GM12878 (cell line): ENCODE measurements at regions not wholly inside any gene's neighbourhood (a gene's known extent, or its start where the extent isn't known, plus 50 kb on each side); places are given as distances from the start of the nearest gene placed in this dataset.

ENCODE experiments used
- ATAC-seq: fragments of 200-7000 bp; cut with Tn5 transposase; 3 replicates; pipeline ENCODE4 v1.9.1; 2020; ENCODE audit warnings: mild to moderate bottlenecking, moderate library complexity
- BruUV-seq: library from RNA; stranded (reverse); fragments of 400-500 nt; replicated peaks from 2 replicates; lab custom pipeline; 2021; lab: Mats Ljungman, UMichigan
- CTCF ChIA-PET: fragments of 300-600 bp; sonication (Branson Sonifier 250); formaldehyde crosslinking; extraction: SDS; loops from one replicate; lab custom pipeline; 2021; ENCODE audit warnings: inconsistent platforms; lab: Yijun Ruan, JAX
- POLR2A ChIA-PET: fragments of 350-600 bp; formaldehyde crosslinking; extraction: SDS; loops from one replicate; lab custom pipeline; 2021; ENCODE audit warnings: inconsistent platforms; lab: Charles Lee
- RAD21 ChIA-PET: fragments of 300-600 bp; sonication (Branson Sonifier 250); formaldehyde crosslinking; loops from one replicate; lab custom pipeline; 2023; ENCODE audit warnings: antibody characterized with exemption; ENCODE audit not compliant: unreplicated experiment; lab: Charles Lee
- SMC1A ChIA-PET: fragments of 300-600 bp; sonication (Branson Sonifier 250); formaldehyde crosslinking; loops from one replicate; lab custom pipeline; 2023; ENCODE audit not compliant: unreplicated experiment, uncharacterized antibody; lab: Charles Lee
- DNase-seq: peaks from one replicate; pipeline ENCODE4 v3.0.0-alpha.2; 2011; ENCODE audit warnings: low read depth, low spot score
- FAIRE-seq: peaks from 3 replicates; lab custom pipeline; 2011; peaks lifted over from hg19 to GRCh38; lab: Jason Lieb, UNC
- H2AFZ ChIP-seq: 2 replicates; pipeline ENCODE4 v1.6.0; 2011; ENCODE audit warnings: low read depth, low read length, control low read depth; ENCODE audit not compliant: control insufficient read depth
- H3K27ac ChIP-seq: 2 replicates; pipeline ENCODE4 v1.5.1; 2011; ENCODE audit warnings: control low read depth; ENCODE audit not compliant: control insufficient read depth, insufficient read depth
- H3K27me3 ChIP-seq, 2 experiments: replicated peaks in 1 of 2; 2 replicates each; pipeline versions ENCODE4 v1.6.0 to v1.6.1; 2011; ENCODE audit warnings: low read length in 1 of 2; ENCODE audit not compliant: control insufficient read depth in 2 of 2, insufficient read depth in 2 of 2
- H3K36me3 ChIP-seq, 2 experiments: 2 replicates each; pipeline ENCODE4 v1.5.1; 2011; ENCODE audit warnings: low read length in 1 of 2; ENCODE audit not compliant: control insufficient read depth in 2 of 2, insufficient read depth in 2 of 2
- H3K4me1 ChIP-seq: 2 replicates; pipeline ENCODE4 v1.6.1; 2011; ENCODE audit warnings: mild to moderate bottlenecking, low read length, moderate library complexity, mixed read lengths; ENCODE audit not compliant: control insufficient read depth, insufficient read depth
- H3K4me2 ChIP-seq: 2 replicates; pipeline ENCODE4 v1.6.0; 2011; ENCODE audit warnings: control low read depth; ENCODE audit not compliant: control insufficient read depth, insufficient read depth
- H3K4me3 ChIP-seq: fragments of 200-600 bp; sonication (generic); 2 replicates; pipeline ENCODE4 v1.5.1; 2016
- H3K79me2 ChIP-seq: 2 replicates; pipeline ENCODE4 v1.6.0; 2011; ENCODE audit warnings: low read length; ENCODE audit not compliant: control insufficient read depth, insufficient read depth
- H3K9ac ChIP-seq: 2 replicates; pipeline ENCODE4 v1.8.0; 2011; ENCODE audit warnings: low read length, control low read depth, mixed read lengths; ENCODE audit not compliant: control insufficient read depth, insufficient read depth
- H3K9me3 ChIP-seq: replicated peaks from 3 replicates; pipeline ENCODE4 v1.5.1; 2011; ENCODE audit warnings: mild to moderate bottlenecking, low read length; ENCODE audit not compliant: control insufficient read depth, insufficient read depth
- H4K20me1 ChIP-seq: 2 replicates; pipeline ENCODE4 v1.6.0; 2011; ENCODE audit not compliant: control insufficient read depth, insufficient read depth
- MEF2B ChIP-seq: fragments of 450-650 bp; IDR thresholded peaks from 2 replicates; pipeline ENCODE4 v1.6.1; 2018; ENCODE audit warnings: mild to moderate bottlenecking, moderate library complexity; ENCODE audit not compliant: partially characterized antibody, poor library complexity, severe bottlenecking
- NFYB ChIP-seq: IDR thresholded peaks from 2 replicates; pipeline ENCODE4 v1.6.1; 2011; ENCODE audit warnings: low read depth, mild to moderate bottlenecking, low read length, improper control_type of control experiment, moderate library complexity; ENCODE audit not compliant: insufficient read depth
- RAD51 ChIP-seq: fragments of 450-650 bp; IDR thresholded peaks from 2 replicates; pipeline ENCODE4 v1.6.1; 2016; ENCODE audit warnings: moderate library complexity, mild to moderate bottlenecking, inconsistent platforms
- ZZZ3 ChIP-seq: IDR thresholded peaks from 2 replicates; pipeline ENCODE4 v1.6.1; 2011; ENCODE audit warnings: low read depth; ENCODE audit not compliant: control insufficient read depth, insufficient read length
- WGBS: methylation state at CpG from one replicate; pipeline ENCODE4 v1.1.6; 2016; ENCODE audit warnings: low lambda C conversion rate; ENCODE audit not compliant: insufficient replicate concordance, insufficient coverage; ENCODE audit errors: missing lambda C conversion rate; 5-methylcytosine and 5-hydroxymethylcytosine counted together
- in situ Hi-C: fragments of 300-500 bp; cut with MboI; formaldehyde crosslinking; loops from 9 replicates; pipeline ENCODE4 v1.14.3; 2018; ENCODE audit warnings: mixed read lengths
- intact Hi-C: fragments of 100-400 bp; cut with micrococcal nuclease; formaldehyde crosslinking; loops from one replicate; pipeline ENCODE4 v1.14.2; 2022; ENCODE audit not compliant: unreplicated experiment
- TF ChIP-seq, protein P1 (sequence below): IDR thresholded peaks from 2 replicates; pipeline ENCODE4 v1.6.1; 2012; ENCODE audit warnings: low read length, inconsistent platforms
- TF ChIP-seq, protein P2 (sequence below): IDR thresholded peaks from 2 replicates; pipeline ENCODE4 v1.6.1; 2012; ENCODE audit warnings: low read depth, low read length, improper control_type of control experiment
- TF ChIP-seq, protein P3 (sequence below): fragments of 450-650 bp; IDR thresholded peaks from 2 replicates; pipeline ENCODE4 v1.6.1; 2017; ENCODE audit warnings: mild to moderate bottlenecking, moderate library complexity
- TF ChIP-seq, protein P4 (sequence below): fragments of 450-650 bp; IDR thresholded peaks from 2 replicates; pipeline ENCODE4 v1.6.1; 2017; ENCODE audit warnings: antibody characterized with exemption, mild to moderate bottlenecking, moderate library complexity
- TF ChIP-seq, protein P5 (sequence below): IDR thresholded peaks from 2 replicates; pipeline ENCODE4 v1.6.1; 2012; ENCODE audit warnings: low read depth, low read length, improper control_type of control experiment

DNA sequence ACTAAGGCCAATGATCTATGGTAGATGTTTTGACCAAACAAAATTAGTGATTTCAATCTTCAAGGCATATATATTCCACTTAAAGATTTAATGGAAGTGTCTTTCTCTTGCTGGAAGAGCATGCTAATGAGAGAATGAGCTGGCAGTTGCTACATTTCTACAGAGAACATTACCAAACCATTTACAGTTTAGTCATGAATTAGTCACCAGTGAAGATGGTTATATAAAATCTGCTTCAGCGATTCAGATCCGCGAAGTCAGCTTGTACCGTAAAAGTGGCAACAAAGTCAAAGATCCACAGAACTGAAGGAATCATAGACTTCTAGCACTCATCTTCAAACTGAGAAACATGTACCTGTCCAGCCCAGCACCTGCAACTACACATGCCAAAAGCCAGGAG is 156.3 kb downstream of the SLITRK5 start:
- H3K27me3 ChIP-seq, result no peaks in the 10 kb centered on the region
- ATAC-seq (no peak), DNase-seq (no peak), FAIRE-seq (no peak)
- WGBS, result 84% methylated on average over 4 of the region's 4 CpGs
- no peak overlapping the region for H3K27ac ChIP-seq
- H3K4me1 ChIP-seq, result no peaks in the 10 kb centered on the region
- BruUV-seq, result no TSS peak
- no peak overlapping the region for H3K9ac ChIP-seq
- intact Hi-C loops, result no loop called here
- ChIA-PET SMC1A (no interaction called here), RAD21 (no interaction called here), CTCF (no interaction called here), POLR2A (no interaction called here)
- H3K4me2 ChIP-seq, result no peak overlapping the region
- in situ Hi-C loops, result no loop called here
- H4K20me1 ChIP-seq, result no peaks in the 10 kb centered on the region
- no peak overlapping the region for H3K4me3 ChIP-seq
- H3K79me2 ChIP-seq, result no peaks in the 10 kb centered on the region
- no peaks in the 10 kb centered on the region for H3K36me3 ChIP-seq
- H2AFZ ChIP-seq, result no peak overlapping the region
- H3K9me3 ChIP-seq, result no peaks in the 10 kb centered on the region
- TF ChIP-seq, protein P1, sequence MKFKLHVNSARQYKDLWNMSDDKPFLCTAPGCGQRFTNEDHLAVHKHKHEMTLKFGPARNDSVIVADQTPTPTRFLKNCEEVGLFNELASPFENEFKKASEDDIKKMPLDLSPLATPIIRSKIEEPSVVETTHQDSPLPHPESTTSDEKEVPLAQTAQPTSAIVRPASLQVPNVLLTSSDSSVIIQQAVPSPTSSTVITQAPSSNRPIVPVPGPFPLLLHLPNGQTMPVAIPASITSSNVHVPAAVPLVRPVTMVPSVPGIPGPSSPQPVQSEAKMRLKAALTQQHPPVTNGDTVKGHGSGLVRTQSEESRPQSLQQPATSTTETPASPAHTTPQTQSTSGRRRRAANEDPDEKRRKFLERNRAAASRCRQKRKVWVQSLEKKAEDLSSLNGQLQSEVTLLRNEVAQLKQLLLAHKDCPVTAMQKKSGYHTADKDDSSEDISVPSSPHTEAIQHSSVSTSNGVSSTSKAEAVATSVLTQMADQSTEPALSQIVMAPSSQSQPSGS, result no peak
- TF ChIP-seq, protein P2, sequence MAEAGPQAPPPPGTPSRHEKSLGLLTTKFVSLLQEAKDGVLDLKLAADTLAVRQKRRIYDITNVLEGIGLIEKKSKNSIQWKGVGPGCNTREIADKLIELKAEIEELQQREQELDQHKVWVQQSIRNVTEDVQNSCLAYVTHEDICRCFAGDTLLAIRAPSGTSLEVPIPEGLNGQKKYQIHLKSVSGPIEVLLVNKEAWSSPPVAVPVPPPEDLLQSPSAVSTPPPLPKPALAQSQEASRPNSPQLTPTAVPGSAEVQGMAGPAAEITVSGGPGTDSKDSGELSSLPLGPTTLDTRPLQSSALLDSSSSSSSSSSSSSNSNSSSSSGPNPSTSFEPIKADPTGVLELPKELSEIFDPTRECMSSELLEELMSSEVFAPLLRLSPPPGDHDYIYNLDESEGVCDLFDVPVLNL, result no peak
- TF ChIP-seq MEF2B (no peak), ZZZ3 (no peak), RAD51 (no peak), NFYB (no peak)
- TF ChIP-seq, protein P3, sequence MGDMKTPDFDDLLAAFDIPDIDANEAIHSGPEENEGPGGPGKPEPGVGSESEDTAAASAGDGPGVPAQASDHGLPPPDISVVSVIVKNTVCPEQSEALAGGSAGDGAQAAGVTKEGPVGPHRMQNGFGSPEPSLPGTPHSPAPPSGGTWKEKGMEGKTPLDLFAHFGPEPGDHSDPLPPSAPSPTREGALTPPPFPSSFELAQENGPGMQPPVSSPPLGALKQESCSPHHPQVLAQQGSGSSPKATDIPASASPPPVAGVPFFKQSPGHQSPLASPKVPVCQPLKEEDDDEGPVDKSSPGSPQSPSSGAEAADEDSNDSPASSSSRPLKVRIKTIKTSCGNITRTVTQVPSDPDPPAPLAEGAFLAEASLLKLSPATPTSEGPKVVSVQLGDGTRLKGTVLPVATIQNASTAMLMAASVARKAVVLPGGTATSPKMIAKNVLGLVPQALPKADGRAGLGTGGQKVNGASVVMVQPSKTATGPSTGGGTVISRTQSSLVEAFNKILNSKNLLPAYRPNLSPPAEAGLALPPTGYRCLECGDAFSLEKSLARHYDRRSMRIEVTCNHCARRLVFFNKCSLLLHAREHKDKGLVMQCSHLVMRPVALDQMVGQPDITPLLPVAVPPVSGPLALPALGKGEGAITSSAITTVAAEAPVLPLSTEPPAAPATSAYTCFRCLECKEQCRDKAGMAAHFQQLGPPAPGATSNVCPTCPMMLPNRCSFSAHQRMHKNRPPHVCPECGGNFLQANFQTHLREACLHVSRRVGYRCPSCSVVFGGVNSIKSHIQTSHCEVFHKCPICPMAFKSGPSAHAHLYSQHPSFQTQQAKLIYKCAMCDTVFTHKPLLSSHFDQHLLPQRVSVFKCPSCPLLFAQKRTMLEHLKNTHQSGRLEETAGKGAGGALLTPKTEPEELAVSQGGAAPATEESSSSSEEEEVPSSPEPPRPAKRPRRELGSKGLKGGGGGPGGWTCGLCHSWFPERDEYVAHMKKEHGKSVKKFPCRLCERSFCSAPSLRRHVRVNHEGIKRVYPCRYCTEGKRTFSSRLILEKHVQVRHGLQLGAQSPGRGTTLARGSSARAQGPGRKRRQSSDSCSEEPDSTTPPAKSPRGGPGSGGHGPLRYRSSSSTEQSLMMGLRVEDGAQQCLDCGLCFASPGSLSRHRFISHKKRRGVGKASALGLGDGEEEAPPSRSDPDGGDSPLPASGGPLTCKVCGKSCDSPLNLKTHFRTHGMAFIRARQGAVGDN, result no peak
- TF ChIP-seq, protein P4, sequence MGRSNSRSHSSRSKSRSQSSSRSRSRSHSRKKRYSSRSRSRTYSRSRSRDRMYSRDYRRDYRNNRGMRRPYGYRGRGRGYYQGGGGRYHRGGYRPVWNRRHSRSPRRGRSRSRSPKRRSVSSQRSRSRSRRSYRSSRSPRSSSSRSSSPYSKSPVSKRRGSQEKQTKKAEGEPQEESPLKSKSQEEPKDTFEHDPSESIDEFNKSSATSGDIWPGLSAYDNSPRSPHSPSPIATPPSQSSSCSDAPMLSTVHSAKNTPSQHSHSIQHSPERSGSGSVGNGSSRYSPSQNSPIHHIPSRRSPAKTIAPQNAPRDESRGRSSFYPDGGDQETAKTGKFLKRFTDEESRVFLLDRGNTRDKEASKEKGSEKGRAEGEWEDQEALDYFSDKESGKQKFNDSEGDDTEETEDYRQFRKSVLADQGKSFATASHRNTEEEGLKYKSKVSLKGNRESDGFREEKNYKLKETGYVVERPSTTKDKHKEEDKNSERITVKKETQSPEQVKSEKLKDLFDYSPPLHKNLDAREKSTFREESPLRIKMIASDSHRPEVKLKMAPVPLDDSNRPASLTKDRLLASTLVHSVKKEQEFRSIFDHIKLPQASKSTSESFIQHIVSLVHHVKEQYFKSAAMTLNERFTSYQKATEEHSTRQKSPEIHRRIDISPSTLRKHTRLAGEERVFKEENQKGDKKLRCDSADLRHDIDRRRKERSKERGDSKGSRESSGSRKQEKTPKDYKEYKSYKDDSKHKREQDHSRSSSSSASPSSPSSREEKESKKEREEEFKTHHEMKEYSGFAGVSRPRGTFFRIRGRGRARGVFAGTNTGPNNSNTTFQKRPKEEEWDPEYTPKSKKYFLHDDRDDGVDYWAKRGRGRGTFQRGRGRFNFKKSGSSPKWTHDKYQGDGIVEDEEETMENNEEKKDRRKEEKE, result no peak
- TF ChIP-seq, protein P5, sequence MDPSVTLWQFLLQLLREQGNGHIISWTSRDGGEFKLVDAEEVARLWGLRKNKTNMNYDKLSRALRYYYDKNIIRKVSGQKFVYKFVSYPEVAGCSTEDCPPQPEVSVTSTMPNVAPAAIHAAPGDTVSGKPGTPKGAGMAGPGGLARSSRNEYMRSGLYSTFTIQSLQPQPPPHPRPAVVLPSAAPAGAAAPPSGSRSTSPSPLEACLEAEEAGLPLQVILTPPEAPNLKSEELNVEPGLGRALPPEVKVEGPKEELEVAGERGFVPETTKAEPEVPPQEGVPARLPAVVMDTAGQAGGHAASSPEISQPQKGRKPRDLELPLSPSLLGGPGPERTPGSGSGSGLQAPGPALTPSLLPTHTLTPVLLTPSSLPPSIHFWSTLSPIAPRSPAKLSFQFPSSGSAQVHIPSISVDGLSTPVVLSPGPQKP, result no peak
